ENCODE measurements at regions not wholly inside any gene's neighbourhood (a gene's known extent, or its start where the extent isn't known, plus 50 kb on each side); places are given as distances from the start of the nearest gene placed in this dataset.

DNA sequence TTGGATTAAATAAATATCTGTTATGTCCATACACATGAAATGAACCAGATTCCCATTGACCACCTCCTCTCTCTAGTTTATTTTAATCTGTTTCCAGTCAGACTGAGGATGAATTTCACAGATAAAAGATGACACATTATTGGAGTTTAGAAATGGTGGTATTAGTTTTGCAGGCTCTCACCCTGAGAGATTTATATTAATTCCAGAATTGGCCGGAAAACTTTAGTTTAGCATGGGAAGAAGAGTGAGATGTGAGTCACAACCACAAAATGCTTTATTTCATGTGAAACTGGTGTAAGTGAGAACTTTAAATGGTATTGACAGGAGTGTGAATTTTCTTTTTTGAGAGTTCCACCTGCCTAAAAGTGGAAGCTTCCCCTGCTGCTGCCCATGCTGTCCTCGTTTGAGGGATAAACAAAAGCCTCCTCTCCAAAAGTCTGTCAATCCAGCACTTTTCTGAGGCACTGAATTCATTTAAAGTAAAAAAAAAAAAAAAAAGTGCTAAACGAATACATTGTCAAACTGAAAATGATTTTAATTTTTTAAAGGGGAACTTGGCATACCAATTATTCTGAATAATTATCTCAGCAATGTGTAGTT lies 65.1 kb upstream of the EPHA3 start:
- Histone ChIP-seq H3K36me3 (ENCODE audit: insufficient read depth, low read length) (no peaks in the 10 kb centered on the region), H3K27ac (ENCODE audit: low read depth, low read length, poor library complexity, severe bottlenecking) (no peak overlapping the region), H3K4me2 (ENCODE audit: low read length) (no peak overlapping the region), H3K9me3 (ENCODE audit: low read length) (no peaks in the 10 kb centered on the region), H3K27me3 (ENCODE audit: insufficient read depth, low read length) (no peaks in the 10 kb centered on the region), H4K20me1 (ENCODE audit: insufficient read depth, low read length) (no peaks in the 10 kb centered on the region), H3K79me2 (ENCODE audit: insufficient read depth, low read length) (no peaks in the 10 kb centered on the region), H3K4me1 (ENCODE audit: insufficient read depth, low read length, severe bottlenecking) (no peaks in the 10 kb centered on the region), H2AFZ (ENCODE audit: low read length) (no peak overlapping the region), H3F3A (ENCODE audit: insufficient read depth, low read length) (no peaks in the 10 kb centered on the region), H3K9me2 (ENCODE audit: low read depth, low read length) (no peaks in the 10 kb centered on the region), H3K9ac (ENCODE audit: low read length) (no peak overlapping the region), H3K4me3 (ENCODE audit: low read depth, low read length, poor library complexity, severe bottlenecking) (no peak overlapping the region)
- no peak for TF ChIP-seq EZH2 (IDR thresholded peaks at IDR 0.05; ENCODE audit: borderline replicate concordance, low read length)
- TF ChIP-seq, protein P1, sequence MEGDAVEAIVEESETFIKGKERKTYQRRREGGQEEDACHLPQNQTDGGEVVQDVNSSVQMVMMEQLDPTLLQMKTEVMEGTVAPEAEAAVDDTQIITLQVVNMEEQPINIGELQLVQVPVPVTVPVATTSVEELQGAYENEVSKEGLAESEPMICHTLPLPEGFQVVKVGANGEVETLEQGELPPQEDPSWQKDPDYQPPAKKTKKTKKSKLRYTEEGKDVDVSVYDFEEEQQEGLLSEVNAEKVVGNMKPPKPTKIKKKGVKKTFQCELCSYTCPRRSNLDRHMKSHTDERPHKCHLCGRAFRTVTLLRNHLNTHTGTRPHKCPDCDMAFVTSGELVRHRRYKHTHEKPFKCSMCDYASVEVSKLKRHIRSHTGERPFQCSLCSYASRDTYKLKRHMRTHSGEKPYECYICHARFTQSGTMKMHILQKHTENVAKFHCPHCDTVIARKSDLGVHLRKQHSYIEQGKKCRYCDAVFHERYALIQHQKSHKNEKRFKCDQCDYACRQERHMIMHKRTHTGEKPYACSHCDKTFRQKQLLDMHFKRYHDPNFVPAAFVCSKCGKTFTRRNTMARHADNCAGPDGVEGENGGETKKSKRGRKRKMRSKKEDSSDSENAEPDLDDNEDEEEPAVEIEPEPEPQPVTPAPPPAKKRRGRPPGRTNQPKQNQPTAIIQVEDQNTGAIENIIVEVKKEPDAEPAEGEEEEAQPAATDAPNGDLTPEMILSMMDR (IDR thresholded peaks at IDR 0.05; ENCODE audit: low read length): no peak

DNA sequence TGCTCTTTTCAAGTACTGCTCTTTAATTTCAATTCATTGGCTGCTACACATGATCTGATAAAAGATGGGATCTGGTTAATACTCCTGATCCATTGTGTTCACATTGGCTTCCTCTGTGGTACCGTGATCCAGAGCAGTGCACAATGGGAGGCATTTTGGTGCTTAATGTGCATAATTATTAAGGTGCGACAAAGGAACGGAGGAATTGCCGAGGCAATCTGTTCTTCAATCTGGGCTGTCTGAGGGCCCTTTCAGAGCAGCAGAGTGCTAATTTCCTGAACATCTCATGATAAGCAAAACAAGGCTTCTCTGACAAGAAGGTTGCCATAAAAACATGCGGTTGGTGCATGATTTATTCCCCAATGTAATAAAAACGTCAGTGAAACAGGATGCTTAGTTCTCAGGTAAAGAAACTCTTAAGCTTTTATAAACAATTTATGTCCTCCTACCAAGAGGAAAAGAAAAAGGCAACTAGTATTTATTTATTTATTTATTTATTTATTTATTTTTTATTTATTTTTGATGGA lies 64.0 kb upstream of the EPHA3 start:
- TF ChIP-seq EZH2 (IDR thresholded peaks at IDR 0.05; ENCODE audit: borderline replicate concordance, low read length): no peak
- TF ChIP-seq, protein P1 (IDR thresholded peaks at IDR 0.05; ENCODE audit: low read length): no peak
- H3K27ac ChIP-seq (ENCODE audit: low read depth, low read length, poor library complexity, severe bottlenecking): no peak overlapping the region

DNA sequence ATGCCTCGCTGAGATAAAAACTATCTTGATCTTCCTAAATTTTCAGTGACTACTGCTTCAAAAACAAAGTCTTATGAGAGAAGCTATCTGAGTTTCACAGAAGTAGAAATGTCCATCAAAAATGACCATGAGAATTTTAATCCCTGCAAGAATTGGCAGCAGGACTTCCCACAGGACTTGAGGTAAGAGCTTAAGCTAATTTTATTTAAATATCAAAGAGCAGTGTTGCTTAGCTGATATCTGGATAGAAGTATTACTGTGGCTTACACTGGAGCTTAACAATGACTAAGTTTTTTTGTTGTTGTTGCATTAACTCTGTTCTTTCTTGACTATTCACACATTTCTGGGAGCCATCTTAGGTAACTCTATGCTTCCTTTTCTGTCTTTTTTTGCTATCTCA lies 60.8 kb upstream of the EPHA3 start:
- Histone ChIP-seq H3K9me2 (ENCODE audit: low read depth, low read length) (no peaks in the 10 kb centered on the region), H2AFZ (ENCODE audit: low read length) (no peak overlapping the region), H3K79me2 (ENCODE audit: insufficient read depth, low read length) (no peaks in the 10 kb centered on the region), H3K36me3 (ENCODE audit: insufficient read depth, low read length) (no peaks in the 10 kb centered on the region), H3K27me3 (ENCODE audit: insufficient read depth, low read length) (no peaks in the 10 kb centered on the region), H3K4me3 (ENCODE audit: low read depth, low read length, poor library complexity, severe bottlenecking) (no peak overlapping the region), H4K20me1 (ENCODE audit: insufficient read depth, low read length) (no peaks in the 10 kb centered on the region), H3K4me1 (ENCODE audit: insufficient read depth, low read length, severe bottlenecking) (no peaks in the 10 kb centered on the region), H3K4me2 (ENCODE audit: low read length) (no peak overlapping the region), H3K9ac (ENCODE audit: low read length) (no peak overlapping the region), H3F3A (ENCODE audit: insufficient read depth, low read length) (no peaks in the 10 kb centered on the region), H3K9me3 (ENCODE audit: low read length) (no peaks in the 10 kb centered on the region), H3K27ac (ENCODE audit: low read depth, low read length, poor library complexity, severe bottlenecking) (no peak overlapping the region)
- TF ChIP-seq EZH2 (IDR thresholded peaks at IDR 0.05; ENCODE audit: borderline replicate concordance, low read length): no peak
- TF ChIP-seq, protein P1 (IDR thresholded peaks at IDR 0.05; ENCODE audit: low read length): no peak

More for the DNA sequence above, 64.0 kb upstream of the EPHA3 start:
- Histone ChIP-seq H3K4me1 (ENCODE audit: insufficient read depth, low read length, severe bottlenecking) (no peaks in the 10 kb centered on the region), H2AFZ (ENCODE audit: low read length) (no peak overlapping the region), H4K20me1 (ENCODE audit: insufficient read depth, low read length) (no peaks in the 10 kb centered on the region), H3K9ac (ENCODE audit: low read length) (no peak overlapping the region), H3K27me3 (ENCODE audit: insufficient read depth, low read length) (no peaks in the 10 kb centered on the region), H3K9me3 (ENCODE audit: low read length) (no peaks in the 10 kb centered on the region), H3K4me3 (ENCODE audit: low read depth, low read length, poor library complexity, severe bottlenecking) (no peak overlapping the region), H3K9me2 (ENCODE audit: low read depth, low read length) (no peaks in the 10 kb centered on the region), H3K4me2 (ENCODE audit: low read length) (no peak overlapping the region), H3K79me2 (ENCODE audit: insufficient read depth, low read length) (no peaks in the 10 kb centered on the region), H3F3A (ENCODE audit: insufficient read depth, low read length) (no peaks in the 10 kb centered on the region), H3K36me3 (ENCODE audit: insufficient read depth, low read length) (no peaks in the 10 kb centered on the region)

Measured in OCI-LY1 (cell line).